Rectal smooth muscle tissue (tissue), 1 donor: ENCODE measurements at regions not wholly inside any gene's neighbourhood (a gene's known extent, or its start where the extent isn't known, plus 50 kb on each side); places are given as distances from the start of the nearest gene placed in this dataset.

ENCODE experiments used
- H3K27ac ChIP-seq: one replicate; pipeline ENCODE4 v1.7.0; 2013; ENCODE audit warnings: low read depth, low read length, inconsistent platforms
- H3K27me3 ChIP-seq: one replicate; pipeline ENCODE4 v1.7.0; 2013; ENCODE audit warnings: low read length; ENCODE audit not compliant: control insufficient read depth, insufficient read depth
- H3K36me3 ChIP-seq: one replicate; pipeline ENCODE4 v1.7.0; 2013; ENCODE audit warnings: low read length; ENCODE audit not compliant: control insufficient read depth, insufficient read depth
- H3K4me1 ChIP-seq: one replicate; pipeline ENCODE4 v1.7.0; 2013; ENCODE audit warnings: low read length; ENCODE audit not compliant: control insufficient read depth, insufficient read depth
- H3K4me3 ChIP-seq: one replicate; pipeline ENCODE4 v1.7.0; 2013; ENCODE audit warnings: low read length
- H3K9ac ChIP-seq: one replicate; pipeline ENCODE4 v1.7.0; 2013; ENCODE audit warnings: low read length

DNA sequence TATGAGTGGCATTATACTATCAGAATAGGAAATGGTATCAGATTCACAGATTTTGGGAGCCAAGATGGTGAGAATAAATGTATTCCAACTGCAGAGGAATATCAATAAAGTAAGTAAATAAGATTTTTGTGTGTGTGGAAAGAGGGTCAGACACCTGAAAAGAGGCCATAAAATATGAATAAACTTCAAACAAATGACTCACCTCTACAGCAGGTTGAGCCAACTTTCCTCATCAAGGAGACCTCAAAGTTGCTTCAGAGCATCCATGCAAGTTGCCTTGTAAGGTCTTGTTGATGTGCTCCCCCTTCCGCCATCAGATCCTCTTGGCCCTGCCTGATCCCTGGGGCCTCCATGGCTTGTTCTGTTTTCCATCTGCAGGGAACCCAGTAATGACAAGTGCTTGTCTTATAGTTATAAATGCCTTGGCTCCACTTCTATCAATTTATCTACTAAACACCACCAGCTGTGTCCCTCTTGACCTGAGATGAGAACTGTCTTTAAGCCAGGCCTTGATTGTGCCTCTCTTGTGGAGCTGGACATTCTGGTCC is 775.6 kb downstream of the LTN1 start:
- Histone ChIP-seq H3K27ac (no peak overlapping the region), H3K27me3 (no peaks in the 10 kb centered on the region), H3K9ac (no peak overlapping the region), H3K4me1 (peaks cover under 1% of the 10 kb centered on the region), H3K36me3 (no peaks in the 10 kb centered on the region), H3K4me3 (no peak overlapping the region)

DNA sequence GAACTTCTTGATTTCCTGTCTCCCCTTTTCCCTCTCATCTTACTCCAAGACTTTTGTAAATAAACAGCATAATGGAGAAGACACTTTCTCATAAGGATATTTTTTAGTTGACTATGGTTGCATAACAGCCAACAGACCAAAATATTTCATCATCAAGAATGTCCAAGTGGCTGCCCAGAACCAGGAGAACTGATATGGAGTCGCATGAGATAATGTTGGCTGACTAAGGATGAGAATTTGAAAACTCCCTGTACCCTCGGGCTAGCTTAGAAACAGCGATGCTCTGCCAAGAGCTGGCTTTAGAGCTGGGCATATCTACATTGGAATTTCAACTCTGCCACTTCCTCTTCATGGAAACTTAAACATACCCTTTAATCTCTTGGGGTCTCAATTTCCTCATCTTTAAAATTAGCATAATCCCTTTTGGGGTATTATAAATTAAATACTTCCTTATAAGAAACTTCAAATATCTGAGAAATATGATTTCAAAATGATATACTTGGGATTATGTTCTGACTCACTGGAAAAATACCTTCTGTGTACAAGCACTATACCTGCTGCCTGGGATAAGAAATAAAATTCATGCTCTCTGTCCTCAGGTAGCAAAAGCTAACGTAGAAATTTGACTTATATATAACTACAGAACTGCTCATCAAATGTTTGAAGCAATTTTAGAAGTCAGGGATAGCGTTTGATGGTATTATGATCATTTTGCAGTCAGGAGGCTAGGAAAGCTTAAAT is 777.3 kb downstream of the LTN1 start:
- Histone ChIP-seq H3K4me3 (no peak overlapping the region), H3K9ac (no peak overlapping the region), H3K4me1 (peaks cover 3% of the 10 kb centered on the region), H3K27ac (no peak overlapping the region), H3K27me3 (no peaks in the 10 kb centered on the region), H3K36me3 (no peaks in the 10 kb centered on the region)

DNA sequence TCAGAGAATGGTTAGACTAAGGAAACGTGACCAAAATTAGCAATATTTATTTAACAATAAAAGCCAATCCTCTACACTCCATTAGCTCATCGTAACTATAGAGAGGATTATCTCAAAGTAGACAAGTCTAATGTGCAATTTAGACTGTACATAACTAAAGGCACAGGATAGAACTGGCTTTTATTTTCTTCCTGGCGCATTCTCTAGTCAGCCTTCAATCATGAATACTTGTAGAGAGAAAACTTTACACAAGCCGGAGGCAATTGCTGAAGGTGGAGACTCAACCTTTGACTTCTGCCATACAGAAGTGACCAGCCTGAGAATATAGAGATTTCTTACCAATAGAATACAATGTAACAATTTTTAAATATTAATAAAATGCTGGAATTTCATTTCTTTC is 777.9 kb downstream of the LTN1 start:
- Histone ChIP-seq H3K27ac (no peak overlapping the region), H3K27me3 (no peaks in the 10 kb centered on the region), H3K4me1 (peaks cover 3% of the 10 kb centered on the region), H3K36me3 (no peaks in the 10 kb centered on the region), H3K9ac (no peak overlapping the region), H3K4me3 (no peak overlapping the region)

DNA sequence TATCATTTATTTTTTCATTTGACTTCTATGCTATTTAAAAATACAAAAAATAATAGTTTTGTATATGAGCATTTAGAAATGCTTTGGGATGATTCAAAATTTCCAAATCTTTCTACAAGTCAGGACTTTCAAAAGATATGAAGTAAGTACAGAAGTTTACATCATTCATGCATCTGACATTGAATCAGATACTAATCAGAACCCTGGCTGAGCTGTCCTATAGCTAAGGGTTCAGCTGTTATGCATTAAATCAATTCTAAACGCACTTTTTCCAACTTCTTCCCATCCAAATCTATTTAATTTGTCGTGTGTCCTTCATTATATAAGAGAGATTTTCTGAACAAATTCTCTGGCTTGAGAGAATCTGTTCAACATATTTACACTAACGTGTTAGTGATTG is 779.4 kb downstream of the LTN1 start:
- Histone ChIP-seq H3K9ac (no peak overlapping the region), H3K4me3 (no peak overlapping the region), H3K27me3 (no peaks in the 10 kb centered on the region), H3K27ac (no peak overlapping the region), H3K36me3 (no peaks in the 10 kb centered on the region), H3K4me1 (peaks cover 3% of the 10 kb centered on the region)

GRCh38 chr21:28212061-28212460 is 780.6 kb downstream of the LTN1 start:
- Histone ChIP-seq H3K27me3 (no peaks in the 10 kb centered on the region), H3K27ac (no peak overlapping the region), H3K36me3 (no peaks in the 10 kb centered on the region), H3K9ac (no peak overlapping the region), H3K4me1 (peaks cover 3% of the 10 kb centered on the region), H3K4me3 (no peak overlapping the region)

DNA sequence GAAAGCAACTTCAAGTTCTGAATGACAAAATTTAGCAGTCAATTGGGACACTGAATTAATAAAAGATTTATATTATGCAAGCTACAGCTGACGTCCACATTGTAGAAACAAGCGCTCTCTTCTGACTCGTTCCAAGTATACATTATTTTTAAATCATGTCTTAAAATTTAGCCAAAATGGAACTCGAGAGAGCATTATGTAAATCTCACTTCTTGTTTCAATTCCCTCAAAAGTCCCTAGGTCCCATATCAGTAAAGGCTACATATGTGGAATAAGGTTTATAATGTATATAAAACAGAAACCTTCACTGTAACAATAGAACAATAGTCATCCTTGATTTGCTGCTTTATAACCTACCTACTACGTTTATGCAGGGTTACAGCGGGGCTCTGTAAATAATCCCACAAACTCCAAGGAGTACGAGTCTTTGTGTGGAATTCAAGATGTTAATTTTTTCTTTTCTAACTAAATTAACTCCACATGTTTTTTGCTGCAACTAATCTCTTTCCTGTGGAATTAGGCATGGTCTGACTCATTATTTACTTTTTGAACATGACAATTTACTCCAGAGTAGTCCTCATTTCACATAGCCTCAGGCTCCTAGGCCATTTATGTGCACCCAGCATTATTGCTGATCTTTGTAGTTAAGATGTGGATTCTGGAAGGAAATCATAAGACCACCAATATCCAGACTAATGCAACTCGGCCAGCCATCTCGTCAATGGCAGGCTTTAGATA is 785.1 kb downstream of the LTN1 start:
- no peak overlapping the region for H3K4me3 ChIP-seq
- no peaks in the 10 kb centered on the region for H3K27me3 ChIP-seq
- peaks cover 3% of the 10 kb centered on the region for H3K4me1 ChIP-seq
- H3K9ac ChIP-seq: no peak overlapping the region
- H3K27ac ChIP-seq: no peak overlapping the region
- no peaks in the 10 kb centered on the region for H3K36me3 ChIP-seq

DNA sequence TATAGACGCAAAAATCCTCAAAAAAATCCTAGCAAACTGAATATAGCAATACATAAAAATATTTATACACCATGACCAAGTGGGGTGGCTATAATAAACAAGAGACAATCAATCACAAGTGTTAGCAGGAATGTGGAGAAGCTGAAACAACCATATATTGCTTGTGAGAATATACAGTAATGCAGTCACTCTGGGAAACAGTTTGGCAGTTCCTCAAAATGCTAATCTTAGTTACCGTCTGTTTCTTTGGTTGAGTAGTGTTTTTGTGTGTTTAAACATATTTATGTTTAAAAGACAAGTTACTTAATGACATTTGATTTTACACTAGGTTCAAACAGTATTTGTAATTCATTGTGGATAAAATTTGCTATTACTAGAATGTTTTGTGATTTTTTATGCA is 792.0 kb downstream of the LTN1 start:
- Histone ChIP-seq H3K27ac (no peak overlapping the region), H3K27me3 (no peaks in the 10 kb centered on the region), H3K36me3 (no peaks in the 10 kb centered on the region), H3K4me3 (no peak overlapping the region), H3K9ac (no peak overlapping the region), H3K4me1 (no peaks in the 10 kb centered on the region)

DNA sequence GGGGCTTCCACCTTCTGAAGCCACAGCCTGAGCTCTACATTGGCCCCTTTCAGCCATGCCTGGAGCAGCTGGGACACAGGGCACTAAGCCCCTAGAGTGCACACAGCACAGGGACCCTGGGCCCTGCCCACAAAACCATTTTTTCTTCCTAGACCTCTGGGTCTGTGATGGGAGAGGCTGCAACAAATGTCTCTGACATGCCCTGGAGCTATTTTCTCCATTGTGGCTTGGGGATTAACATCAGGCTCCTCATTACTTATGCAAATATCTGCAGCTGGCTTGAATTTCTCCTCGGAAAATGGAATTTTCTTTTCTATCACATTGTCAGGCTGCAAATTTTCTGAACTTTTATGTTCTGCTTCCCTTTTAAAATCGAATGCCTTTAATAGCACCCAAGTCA is 795.7 kb downstream of the LTN1 start:
- H3K9ac ChIP-seq: no peak overlapping the region
- H3K27ac ChIP-seq: no peak overlapping the region
- no peaks in the 10 kb centered on the region for H3K27me3 ChIP-seq
- no peaks in the 10 kb centered on the region for H3K36me3 ChIP-seq
- H3K4me3 ChIP-seq: no peak overlapping the region
- no peaks in the 10 kb centered on the region for H3K4me1 ChIP-seq

GRCh38 chr21:28193189-28193588 is 799.5 kb downstream of the LTN1 start:
- H3K4me1 ChIP-seq: no peaks in the 10 kb centered on the region
- no peaks in the 10 kb centered on the region for H3K36me3 ChIP-seq
- H3K4me3 ChIP-seq: no peak overlapping the region
- no peak overlapping the region for H3K27ac ChIP-seq
- no peaks in the 10 kb centered on the region for H3K27me3 ChIP-seq
- H3K9ac ChIP-seq: no peak overlapping the region

- Histone ChIP-seq H3K4me1 (no peaks in the 10 kb centered on the region), H3K36me3 (no peaks in the 10 kb centered on the region), H3K4me3 (no peak overlapping the region), H3K9ac (no peak overlapping the region), H3K27me3 (no peaks in the 10 kb centered on the region), H3K27ac (no peak overlapping the region)
Observed at GRCh38 chr21:28186604-28187003, 806.1 kb downstream of the LTN1 start.

GRCh38 chr21:28181730-28182129 is 810.9 kb downstream of the LTN1 start:
- no peak overlapping the region for H3K27ac ChIP-seq
- H3K4me3 ChIP-seq: no peak overlapping the region
- H3K36me3 ChIP-seq: no peaks in the 10 kb centered on the region
- H3K4me1 ChIP-seq: no peaks in the 10 kb centered on the region
- no peak overlapping the region for H3K9ac ChIP-seq
- H3K27me3 ChIP-seq: no peaks in the 10 kb centered on the region

DNA sequence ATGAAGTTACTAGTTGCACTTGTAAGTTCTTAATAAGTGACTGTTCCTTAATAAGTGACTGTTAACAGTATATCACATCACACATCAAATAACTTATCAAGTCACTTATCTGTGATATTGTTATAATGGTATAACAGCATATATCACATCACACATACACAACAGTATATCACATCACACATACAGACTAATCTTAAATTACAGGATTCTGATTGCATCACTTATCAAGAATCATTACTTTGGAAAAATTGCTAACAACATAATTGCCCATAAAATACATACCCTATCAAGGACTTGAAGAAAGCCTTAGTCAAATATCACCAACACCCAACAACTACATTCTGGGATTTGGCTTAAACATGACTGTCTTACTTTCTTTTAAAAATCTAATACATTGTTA is 813.5 kb downstream of the LTN1 start:
- H3K27ac ChIP-seq: no peak overlapping the region
- no peaks in the 10 kb centered on the region for H3K4me1 ChIP-seq
- H3K9ac ChIP-seq: no peak overlapping the region
- H3K27me3 ChIP-seq: no peaks in the 10 kb centered on the region
- no peak overlapping the region for H3K4me3 ChIP-seq
- H3K36me3 ChIP-seq: no peaks in the 10 kb centered on the region

GRCh38 chr21:28177124-28177523 is 815.6 kb downstream of the LTN1 start:
- no peak overlapping the region for H3K4me3 ChIP-seq
- H3K9ac ChIP-seq: no peak overlapping the region
- H3K27me3 ChIP-seq: no peaks in the 10 kb centered on the region
- H3K27ac ChIP-seq: no peak overlapping the region
- H3K4me1 ChIP-seq: no peaks in the 10 kb centered on the region
- no peaks in the 10 kb centered on the region for H3K36me3 ChIP-seq
